ENCODE measurements at regions not wholly inside any gene's neighbourhood (a gene's known extent, or its start where the extent isn't known, plus 50 kb on each side); places are given as distances from the start of the nearest gene placed in this dataset.

GRCh38 chr5:83785176-83785668 lies 64.6 kb upstream of the HAPLN1 start:
- Histone ChIP-seq H4K20me1 (replicated peaks; ENCODE audit: control insufficient read depth, insufficient read depth, low read length) (no peaks in the 10 kb centered on the region), H3K9me1 (ENCODE audit: control insufficient read depth, insufficient read depth, low read length) (no peaks in the 10 kb centered on the region), H2AFZ (ENCODE audit: low read depth, low read length) (no peak overlapping the region), H3K27ac (ENCODE audit: extremely low read depth, low read depth, low read length) (no peak overlapping the region), H3K27me3 (ENCODE audit: control insufficient read depth in 2 of 2, insufficient read depth in 2 of 2, low read length in 2 of 2) (no peaks in the 10 kb centered on the region), H3K4me3 (no peak overlapping the region), H3K4me1 (replicated peaks in 1 of 2; ENCODE audit: control insufficient read depth in 2 of 2, insufficient read depth in 2 of 2, low read length in 2 of 2) (no peaks in the 10 kb centered on the region), H3K9ac (ENCODE audit: insufficient read depth in 1 of 2, low read depth in 2 of 2, low read length in 2 of 2) (no peak overlapping the region), H3K9me3 (replicated peaks; ENCODE audit: control insufficient read depth, insufficient read depth, low read depth, low read length) (no peaks in the 10 kb centered on the region; the same call in 1 of the 2 replicates), H3K79me2 (ENCODE audit: control insufficient read depth, insufficient read depth, low read length) (no peaks in the 10 kb centered on the region), H3K4me2 (ENCODE audit: insufficient read depth, low read length) (no peak overlapping the region), H3K36me3 (ENCODE audit: control insufficient read depth, insufficient read depth, low read length) (no peaks in the 10 kb centered on the region)
- no peak for ATAC-seq
- ChIA-PET POLR2A (no interaction called here), CTCF (ENCODE audit: low intra/inter-chr PET ratio) (no interaction called here)
- FAIRE-seq, result no peak
- no peak for DNase-seq (ENCODE audit: extremely low read depth in 1 of 4, low spot score in 3 of 4)
- in situ Hi-C loops (cut with MboI), result no loop called here
- WGBS (ENCODE audit: insufficient coverage, low coverage, missing lambda C conversion rate), result 0% methylated on average over 6 of the region's 6 CpGs
- no TSS peak for BruUV-seq (replicated peaks)
- intact Hi-C loops (cut with micrococcal nuclease), result no loop called here
- TF ChIP-seq SRF (CRISPR knock-in tag; IDR thresholded peaks at IDR 0.05) (no peak), ID3 (CRISPR knock-in tag; IDR thresholded peaks at IDR 0.05) (no peak), ID3 (tag; IDR thresholded peaks at IDR 0.05) (no peak), RFX1 (IDR thresholded peaks at IDR 0.05) (no peak), ZNF764 (CRISPR knock-in tag; IDR thresholded peaks at IDR 0.05; ENCODE audit: low read depth) (no peak), BRF1 (IDR thresholded peaks at IDR 0.05; ENCODE audit: borderline replicate concordance, extremely low read depth, insufficient read length) (no peak)
- TF ChIP-seq, protein P1, sequence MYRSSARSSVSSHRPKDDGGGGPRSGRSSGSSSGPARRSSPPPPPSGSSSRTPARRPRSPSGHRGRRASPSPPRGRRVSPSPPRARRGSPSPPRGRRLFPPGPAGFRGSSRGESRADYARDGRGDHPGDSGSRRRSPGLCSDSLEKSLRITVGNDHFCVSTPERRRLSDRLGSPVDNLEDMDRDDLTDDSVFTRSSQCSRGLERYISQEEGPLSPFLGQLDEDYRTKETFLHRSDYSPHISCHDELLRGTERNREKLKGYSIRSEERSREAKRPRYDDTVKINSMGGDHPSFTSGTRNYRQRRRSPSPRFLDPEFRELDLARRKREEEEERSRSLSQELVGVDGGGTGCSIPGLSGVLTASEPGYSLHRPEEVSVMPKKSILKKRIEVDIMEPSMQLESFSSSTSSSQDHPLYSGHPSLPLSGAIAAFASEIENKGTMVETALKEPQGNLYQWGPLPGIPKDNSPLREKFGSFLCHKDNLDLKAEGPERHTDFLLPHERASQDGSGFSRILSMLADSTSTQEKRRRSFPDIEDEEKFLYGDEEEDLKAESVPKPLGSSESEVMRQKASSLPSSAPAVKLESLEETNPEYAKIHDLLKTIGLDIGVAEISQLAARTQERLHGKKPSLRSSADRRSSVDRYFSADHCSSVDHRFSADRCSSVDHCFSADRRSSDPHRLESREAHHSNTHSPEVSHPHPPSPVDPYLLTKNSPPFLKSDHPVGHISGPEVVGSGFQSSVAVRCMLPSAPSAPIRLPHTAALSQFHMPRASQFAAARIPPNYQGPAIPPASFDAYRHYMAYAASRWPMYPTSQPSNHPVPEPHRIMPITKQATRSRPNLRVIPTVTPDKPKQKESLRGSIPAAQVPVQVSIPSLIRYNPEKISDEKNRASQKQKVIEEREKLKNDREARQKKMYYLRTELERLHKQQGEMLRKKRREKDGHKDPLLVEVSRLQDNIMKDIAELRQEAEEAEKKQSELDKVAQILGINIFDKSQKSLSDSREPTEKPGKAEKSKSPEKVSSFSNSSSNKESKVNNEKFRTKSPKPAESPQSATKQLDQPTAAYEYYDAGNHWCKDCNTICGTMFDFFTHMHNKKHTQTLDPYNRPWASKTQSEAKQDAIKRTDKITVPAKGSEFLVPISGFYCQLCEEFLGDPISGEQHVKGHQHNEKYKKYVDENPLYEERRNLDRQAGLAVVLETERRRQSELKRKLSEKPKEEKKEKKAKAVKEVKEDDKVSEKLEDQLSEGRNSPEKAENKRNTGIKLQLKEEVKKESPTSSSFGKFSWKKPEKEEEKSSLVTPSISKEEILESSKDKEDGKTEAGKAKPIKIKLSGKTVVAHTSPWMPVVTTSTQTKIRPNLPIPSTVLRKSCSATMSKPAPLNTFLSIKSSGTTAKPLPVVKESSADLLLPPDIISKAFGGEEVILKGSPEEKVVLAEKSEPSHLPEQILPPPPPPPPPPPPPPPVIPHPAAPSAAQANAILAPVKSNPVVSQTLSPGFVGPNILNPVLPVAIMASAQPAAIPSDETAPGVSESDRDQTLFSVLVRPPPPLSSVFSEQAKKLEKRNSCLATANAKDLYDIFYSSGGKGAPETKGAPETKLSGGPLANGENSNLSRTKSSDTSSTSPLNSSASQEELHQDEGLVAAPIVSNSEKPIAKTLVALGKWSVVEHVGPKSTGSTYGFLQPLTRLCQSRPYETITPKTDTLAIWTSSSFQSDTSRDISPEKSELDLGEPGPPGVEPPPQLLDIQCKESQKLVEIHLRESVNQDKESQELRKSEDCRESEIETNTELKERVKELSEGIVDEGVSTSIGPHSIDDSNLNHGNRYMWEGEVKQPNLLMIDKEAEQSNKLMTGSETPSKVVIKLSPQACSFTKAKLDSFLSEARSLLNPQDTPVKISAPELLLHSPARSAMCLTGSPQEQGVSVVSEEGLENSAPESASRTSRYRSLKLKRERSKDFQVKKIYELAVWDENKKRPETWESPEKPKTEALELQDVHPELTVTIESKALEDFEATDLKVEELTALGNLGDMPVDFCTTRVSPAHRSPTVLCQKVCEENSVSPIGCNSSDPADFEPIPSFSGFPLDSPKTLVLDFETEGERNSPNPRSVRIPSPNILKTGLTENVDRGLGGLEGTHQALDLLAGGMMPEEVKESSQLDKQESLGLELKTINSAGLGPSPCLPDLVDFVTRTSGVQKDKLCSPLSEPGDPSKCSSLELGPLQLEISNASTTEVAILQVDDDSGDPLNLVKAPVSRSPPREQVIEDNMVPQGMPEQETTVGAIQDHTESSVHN (IDR thresholded peaks at IDR 0.05; ENCODE audit: borderline replicate concordance in 1 of 2, low read depth in 1 of 2), result no peak
- TF ChIP-seq, protein P2, sequence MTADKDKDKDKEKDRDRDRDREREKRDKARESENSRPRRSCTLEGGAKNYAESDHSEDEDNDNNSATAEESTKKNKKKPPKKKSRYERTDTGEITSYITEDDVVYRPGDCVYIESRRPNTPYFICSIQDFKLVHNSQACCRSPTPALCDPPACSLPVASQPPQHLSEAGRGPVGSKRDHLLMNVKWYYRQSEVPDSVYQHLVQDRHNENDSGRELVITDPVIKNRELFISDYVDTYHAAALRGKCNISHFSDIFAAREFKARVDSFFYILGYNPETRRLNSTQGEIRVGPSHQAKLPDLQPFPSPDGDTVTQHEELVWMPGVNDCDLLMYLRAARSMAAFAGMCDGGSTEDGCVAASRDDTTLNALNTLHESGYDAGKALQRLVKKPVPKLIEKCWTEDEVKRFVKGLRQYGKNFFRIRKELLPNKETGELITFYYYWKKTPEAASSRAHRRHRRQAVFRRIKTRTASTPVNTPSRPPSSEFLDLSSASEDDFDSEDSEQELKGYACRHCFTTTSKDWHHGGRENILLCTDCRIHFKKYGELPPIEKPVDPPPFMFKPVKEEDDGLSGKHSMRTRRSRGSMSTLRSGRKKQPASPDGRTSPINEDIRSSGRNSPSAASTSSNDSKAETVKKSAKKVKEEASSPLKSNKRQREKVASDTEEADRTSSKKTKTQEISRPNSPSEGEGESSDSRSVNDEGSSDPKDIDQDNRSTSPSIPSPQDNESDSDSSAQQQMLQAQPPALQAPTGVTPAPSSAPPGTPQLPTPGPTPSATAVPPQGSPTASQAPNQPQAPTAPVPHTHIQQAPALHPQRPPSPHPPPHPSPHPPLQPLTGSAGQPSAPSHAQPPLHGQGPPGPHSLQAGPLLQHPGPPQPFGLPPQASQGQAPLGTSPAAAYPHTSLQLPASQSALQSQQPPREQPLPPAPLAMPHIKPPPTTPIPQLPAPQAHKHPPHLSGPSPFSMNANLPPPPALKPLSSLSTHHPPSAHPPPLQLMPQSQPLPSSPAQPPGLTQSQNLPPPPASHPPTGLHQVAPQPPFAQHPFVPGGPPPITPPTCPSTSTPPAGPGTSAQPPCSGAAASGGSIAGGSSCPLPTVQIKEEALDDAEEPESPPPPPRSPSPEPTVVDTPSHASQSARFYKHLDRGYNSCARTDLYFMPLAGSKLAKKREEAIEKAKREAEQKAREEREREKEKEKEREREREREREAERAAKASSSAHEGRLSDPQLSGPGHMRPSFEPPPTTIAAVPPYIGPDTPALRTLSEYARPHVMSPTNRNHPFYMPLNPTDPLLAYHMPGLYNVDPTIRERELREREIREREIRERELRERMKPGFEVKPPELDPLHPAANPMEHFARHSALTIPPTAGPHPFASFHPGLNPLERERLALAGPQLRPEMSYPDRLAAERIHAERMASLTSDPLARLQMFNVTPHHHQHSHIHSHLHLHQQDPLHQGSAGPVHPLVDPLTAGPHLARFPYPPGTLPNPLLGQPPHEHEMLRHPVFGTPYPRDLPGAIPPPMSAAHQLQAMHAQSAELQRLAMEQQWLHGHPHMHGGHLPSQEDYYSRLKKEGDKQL (CRISPR knock-in tag; IDR thresholded peaks at IDR 0.05; ENCODE audit: borderline replicate concordance), result no peak
